Chondrocyte (in vitro differentiated cells): ENCODE measurements at regions not wholly inside any gene's neighbourhood (a gene's known extent, or its start where the extent isn't known, plus 50 kb on each side); places are given as distances from the start of the nearest gene placed in this dataset.

Source experiments
- DNase-seq: peaks from one replicate; pipeline ENCODE4 v3.0.0; 2021; ENCODE audit warnings: mixed read lengths, low spot score
- H3K27ac Mint-ChIP-seq: one replicate; pipeline ENCODE4 v1.8.0; 2021; ENCODE audit warnings: mild to moderate bottlenecking, moderate library complexity, mixed read lengths; ENCODE audit not compliant: unreplicated experiment
- H3K27me3 Mint-ChIP-seq: 2 replicates; pipeline ENCODE4 v1.8.0; 2021; ENCODE audit warnings: low read depth, mixed read lengths
- H3K36me3 Mint-ChIP-seq: 2 replicates; pipeline ENCODE4 v1.8.0; 2021; ENCODE audit warnings: low read depth, mixed read lengths
- H3K4me1 Mint-ChIP-seq: 2 replicates; pipeline ENCODE4 v1.8.0; 2021; ENCODE audit warnings: low read depth, mild to moderate bottlenecking, mixed read lengths
- H3K4me3 Mint-ChIP-seq: one replicate; pipeline ENCODE4 v1.8.0; 2021; ENCODE audit warnings: mild to moderate bottlenecking, moderate library complexity, mixed read lengths; ENCODE audit not compliant: unreplicated experiment
- H3K9me3 Mint-ChIP-seq: 2 replicates; pipeline ENCODE4 v1.8.0; 2021; ENCODE audit warnings: low read depth, mixed read lengths
- TF ChIP-seq, protein P1 (sequence below): fragments of 200-600 bp; sonication (generic); IDR thresholded peaks from 2 replicates; pipeline ENCODE4 v1.5.0; 2021; ENCODE audit warnings: antibody characterized with exemption, mild to moderate bottlenecking, moderate library complexity

DNA sequence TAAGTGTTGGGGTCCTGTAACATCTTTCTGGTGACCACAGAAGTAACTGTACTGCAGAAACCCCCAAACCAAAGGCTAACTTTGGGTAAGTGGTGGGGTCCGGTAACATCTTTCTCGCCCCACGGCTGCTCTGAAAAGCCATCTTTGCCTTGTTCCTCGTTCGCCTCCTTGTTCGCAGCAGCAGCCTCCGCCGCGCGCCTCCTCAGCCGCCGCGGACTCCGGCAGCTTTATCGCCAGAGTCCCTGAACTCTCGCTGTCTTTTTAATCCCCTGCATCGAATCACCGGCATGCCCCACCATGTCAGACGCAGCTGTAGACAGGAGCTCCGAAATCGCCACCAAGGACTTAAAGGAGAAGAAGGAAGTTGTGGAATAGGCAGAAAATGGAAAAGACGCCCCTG is 316.8 kb downstream of the TUSC7 start:
- no peak overlapping the region for H3K27ac Mint-ChIP-seq
- H3K27me3 Mint-ChIP-seq, result no peaks in the 10 kb centered on the region
- no peak for DNase-seq
- peaks cover 6% of the 10 kb centered on the region for H3K4me1 Mint-ChIP-seq
- H3K4me3 Mint-ChIP-seq, result no peak overlapping the region
- TF ChIP-seq, protein P1, sequence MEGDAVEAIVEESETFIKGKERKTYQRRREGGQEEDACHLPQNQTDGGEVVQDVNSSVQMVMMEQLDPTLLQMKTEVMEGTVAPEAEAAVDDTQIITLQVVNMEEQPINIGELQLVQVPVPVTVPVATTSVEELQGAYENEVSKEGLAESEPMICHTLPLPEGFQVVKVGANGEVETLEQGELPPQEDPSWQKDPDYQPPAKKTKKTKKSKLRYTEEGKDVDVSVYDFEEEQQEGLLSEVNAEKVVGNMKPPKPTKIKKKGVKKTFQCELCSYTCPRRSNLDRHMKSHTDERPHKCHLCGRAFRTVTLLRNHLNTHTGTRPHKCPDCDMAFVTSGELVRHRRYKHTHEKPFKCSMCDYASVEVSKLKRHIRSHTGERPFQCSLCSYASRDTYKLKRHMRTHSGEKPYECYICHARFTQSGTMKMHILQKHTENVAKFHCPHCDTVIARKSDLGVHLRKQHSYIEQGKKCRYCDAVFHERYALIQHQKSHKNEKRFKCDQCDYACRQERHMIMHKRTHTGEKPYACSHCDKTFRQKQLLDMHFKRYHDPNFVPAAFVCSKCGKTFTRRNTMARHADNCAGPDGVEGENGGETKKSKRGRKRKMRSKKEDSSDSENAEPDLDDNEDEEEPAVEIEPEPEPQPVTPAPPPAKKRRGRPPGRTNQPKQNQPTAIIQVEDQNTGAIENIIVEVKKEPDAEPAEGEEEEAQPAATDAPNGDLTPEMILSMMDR, result no peak
- no peaks in the 10 kb centered on the region for H3K36me3 Mint-ChIP-seq
- H3K9me3 Mint-ChIP-seq, result no peaks in the 10 kb centered on the region

DNA sequence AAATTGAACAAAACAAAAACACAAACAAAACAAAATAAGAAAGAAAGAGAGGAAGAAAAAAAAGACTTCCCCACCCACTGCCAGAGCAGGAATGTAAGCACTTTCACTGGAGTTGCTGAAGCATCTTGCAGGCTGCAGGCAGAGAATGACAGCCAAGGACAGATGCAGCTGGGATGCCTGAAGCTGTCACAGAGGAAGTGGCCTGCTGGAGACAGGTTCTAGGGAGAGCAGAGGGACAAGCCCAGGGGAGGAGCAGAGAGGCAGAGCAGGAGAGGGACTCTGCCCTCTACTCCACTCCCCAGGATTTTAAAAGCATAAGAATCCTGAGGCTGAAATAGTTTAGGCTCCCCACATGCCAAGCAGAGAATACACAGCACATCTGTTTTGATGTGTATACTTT is 326.2 kb downstream of the TUSC7 start:
- Mint-ChIP-seq H3K4me1 (peaks cover 20% of the 10 kb centered on the region), H3K36me3 (no peaks in the 10 kb centered on the region), H3K9me3 (peaks cover 4% of the 10 kb centered on the region), H3K27me3 (no peaks in the 10 kb centered on the region), H3K4me3 (no peak overlapping the region), H3K27ac (peak overlapping the region; percentile 75)
- no peak for DNase-seq
- TF ChIP-seq, protein P1, result no peak

DNA sequence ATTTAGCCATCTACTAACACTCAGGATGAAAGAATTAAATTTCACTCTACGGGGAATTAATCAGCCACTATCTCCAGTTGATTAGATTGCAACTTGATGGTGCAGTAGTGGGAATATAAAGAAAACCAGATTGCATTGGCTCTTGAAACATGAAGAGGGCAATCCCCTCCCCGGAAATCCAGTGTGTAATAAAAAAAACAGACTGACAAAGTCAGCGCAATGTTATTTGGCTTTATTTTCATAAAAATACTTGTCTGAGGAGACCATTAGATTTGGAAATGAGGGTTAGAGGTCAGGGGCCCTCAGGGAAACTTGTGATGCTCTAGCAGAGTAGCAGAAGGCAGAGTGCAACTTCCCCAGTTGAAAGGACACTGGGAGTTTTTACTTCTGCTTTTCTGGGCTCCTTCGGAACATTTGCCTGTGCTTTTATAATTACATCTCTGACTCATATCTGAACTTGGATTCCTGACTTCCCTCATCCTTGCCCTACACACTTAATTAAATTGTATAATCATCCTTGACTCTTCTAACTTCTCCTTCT is 326.8 kb downstream of the TUSC7 start:
- Mint-ChIP-seq H3K4me1 (peaks cover 20% of the 10 kb centered on the region), H3K36me3 (no peaks in the 10 kb centered on the region), H3K9me3 (peaks cover 4% of the 10 kb centered on the region), H3K27me3 (no peaks in the 10 kb centered on the region), H3K4me3 (peak overlapping the region; percentile 14), H3K27ac (peak overlapping the region; percentile 88)
- TF ChIP-seq, protein P1, result no peak
- DNase-seq, result no peak

DNA sequence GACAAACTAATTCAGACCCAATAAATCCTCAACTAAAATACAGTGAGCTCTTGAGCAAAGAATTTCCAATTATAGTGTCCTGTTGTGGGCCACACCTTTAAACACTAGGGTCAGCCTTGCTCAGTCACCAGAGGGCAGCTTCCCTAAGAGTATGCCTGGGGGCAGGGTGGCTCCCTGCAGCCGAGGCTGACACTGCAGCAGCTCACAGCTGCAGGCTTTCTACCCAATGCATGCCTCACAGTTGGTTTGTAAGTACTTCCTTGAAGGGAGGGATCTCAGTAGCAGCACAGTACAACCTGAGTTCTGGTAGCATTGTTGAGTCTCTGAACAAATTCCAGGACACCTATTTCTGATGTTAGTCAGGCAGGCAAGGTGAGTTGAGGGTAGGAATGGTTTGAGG is 335.6 kb downstream of the TUSC7 start:
- Mint-ChIP-seq H3K27ac (no peak overlapping the region), H3K4me3 (no peak overlapping the region), H3K36me3 (no peaks in the 10 kb centered on the region), H3K4me1 (peaks cover 6% of the 10 kb centered on the region), H3K9me3 (no peaks in the 10 kb centered on the region), H3K27me3 (no peaks in the 10 kb centered on the region)
- TF ChIP-seq, protein P1, result no peak
- no peak for DNase-seq

DNA sequence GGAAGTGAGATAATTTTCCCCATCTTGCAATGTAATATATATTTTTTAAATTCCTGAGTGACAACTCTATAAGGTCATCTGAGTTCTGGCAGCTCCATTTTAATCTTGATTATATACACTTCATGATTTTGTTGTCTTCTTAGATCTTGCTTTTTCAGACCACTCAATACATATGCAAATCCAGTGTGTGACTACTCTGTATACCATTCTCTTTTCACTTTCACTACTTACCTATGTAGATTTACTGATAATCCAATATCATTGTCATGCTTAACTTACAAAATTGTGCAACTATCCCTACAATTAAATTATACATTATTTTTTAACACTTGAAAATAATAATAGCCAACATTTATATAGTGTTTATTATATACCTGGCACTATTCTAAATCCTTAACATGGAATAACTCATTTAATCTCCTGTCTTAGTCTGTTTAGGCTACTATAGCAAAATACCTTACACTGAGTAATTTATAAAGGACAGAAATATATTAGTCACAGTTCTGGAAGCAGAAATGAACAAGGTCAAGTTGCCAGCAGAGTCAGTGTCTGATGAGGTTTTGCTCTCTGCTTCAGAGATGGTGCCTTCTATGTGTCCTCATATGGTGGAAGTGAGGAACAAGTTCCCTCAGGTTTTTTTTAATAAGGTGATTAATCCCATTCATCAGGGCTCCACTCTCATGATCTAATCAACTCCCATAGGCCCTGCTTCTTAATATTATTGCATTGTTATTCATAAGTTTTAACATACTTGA is 338.5 kb downstream of the TUSC7 start:
- H3K36me3 Mint-ChIP-seq, result no peaks in the 10 kb centered on the region
- H3K9me3 Mint-ChIP-seq, result no peaks in the 10 kb centered on the region
- H3K27ac Mint-ChIP-seq, result no peak overlapping the region
- no peak overlapping the region for H3K4me3 Mint-ChIP-seq
- TF ChIP-seq, protein P1, result no peak
- DNase-seq, result no peak
- peaks cover 17% of the 10 kb centered on the region for H3K4me1 Mint-ChIP-seq
- H3K27me3 Mint-ChIP-seq, result no peaks in the 10 kb centered on the region
